BLaER1 treated with 17β-estradiol and CSF1 and Interleukin-3, amounts not matched to agents 10 nM and 100 nM (cell line): ENCODE measurements at regions not wholly inside any gene's neighbourhood (a gene's known extent, or its start where the extent isn't known, plus 50 kb on each side); places are given as distances from the start of the nearest gene placed in this dataset.

ENCODE experiments used
- H3K27ac ChIP-seq, 11 experiments: shearing (Covaris generic); formaldehyde crosslinking; 2 replicates each; pipeline ENCODE4 v1.8.1; 2022
- H3K27me3 ChIP-seq, 11 experiments: shearing (Covaris generic); formaldehyde crosslinking; 2 replicates each; pipeline ENCODE4 v1.8.1; 2022
- H3K36me3 ChIP-seq, 11 experiments: shearing (Covaris generic); formaldehyde crosslinking; 2 replicates each; pipeline ENCODE4 v1.8.1; 2022
- H3K4me1 ChIP-seq, 10 experiments: shearing (Covaris generic); formaldehyde crosslinking; 2 replicates each; pipeline ENCODE4 v1.8.1; 2022
- H3K4me2 ChIP-seq, 11 experiments: shearing (Covaris generic); formaldehyde crosslinking; 2 replicates each; pipeline ENCODE4 v1.8.1; 2022
- H3K4me3 ChIP-seq, 10 experiments: shearing (Covaris generic); formaldehyde crosslinking; 2 replicates each; pipeline ENCODE4 v1.8.1; 2022
- H3K9ac ChIP-seq, 11 experiments: shearing (Covaris generic); formaldehyde crosslinking; 2 replicates each; pipeline ENCODE4 v1.8.1; 2022
- H3K9me3 ChIP-seq, 11 experiments: shearing (Covaris generic); formaldehyde crosslinking; replicated peaks in 1 of 11; 2 replicates each; pipeline ENCODE4 v1.8.1; 2022
- H4K20me1 ChIP-seq, 11 experiments: shearing (Covaris generic); formaldehyde crosslinking; 2 replicates each; pipeline ENCODE4 v1.8.1; 2022
- Cebpa-rat ChIP-seq, 11 experiments: shearing (Covaris generic); IDR thresholded peaks; 2 replicates each; pipeline ENCODE4 v1.8.1; 2022

- H3K27me3 ChIP-seq = no peaks in the 10 kb centered on the region
- no peaks in the 10 kb centered on the region for H4K20me1 ChIP-seq
- no peak for TF ChIP-seq Cebpa-rat (IDR thresholded peaks at IDR 0.05)
- no peaks in the 10 kb centered on the region for H3K9me3 ChIP-seq
- H3K4me1 ChIP-seq = peaks cover 0 to 17% (median 3%) of the 10 kb centered on the region in 10 experiments; a peak in 10 of 20 replicates
- H3K27ac ChIP-seq = no peak overlapping the region
- H3K9ac ChIP-seq = no peak overlapping the region
- H3K36me3 ChIP-seq = no peaks in the 10 kb centered on the region
- H3K4me3 ChIP-seq = no peak overlapping the region
- no peak overlapping the region; a peak in 1 of 22 replicates for H3K4me2 ChIP-seq
Observed at GRCh38 chr2:54386585-54386984, 69.5 kb upstream of the SPTBN1 start.

GRCh38 chr2:54387059-54387991, 68.8 kb upstream of the SPTBN1 start:
- no peak overlapping the region for H3K4me3 ChIP-seq
- peaks cover 0 to 14% (median 0%) of the 10 kb centered on the region in 10 experiments; a peak in 2 of 20 replicates for H3K4me1 ChIP-seq
- H3K27ac ChIP-seq = no peak overlapping the region
- no peak overlapping the region; a peak in 1 of 22 replicates for H3K4me2 ChIP-seq
- H3K9me3 ChIP-seq = no peaks in the 10 kb centered on the region
- no peaks in the 10 kb centered on the region for H3K27me3 ChIP-seq
- H4K20me1 ChIP-seq = no peaks in the 10 kb centered on the region
- no peaks in the 10 kb centered on the region for H3K36me3 ChIP-seq
- TF ChIP-seq Cebpa-rat (IDR thresholded peaks at IDR 0.05) = no peak
- no peak overlapping the region for H3K9ac ChIP-seq

GRCh38 chr2:54388076-54388475, 68.1 kb upstream of the SPTBN1 start:
- Histone ChIP-seq H3K4me2 (no peak overlapping the region), H3K27me3 (no peaks in the 10 kb centered on the region), H3K4me1 (peaks cover 0 to 14% (median 0%) of the 10 kb centered on the region in 10 experiments; a peak in 2 of 20 replicates), H3K36me3 (no peaks in the 10 kb centered on the region), H3K9me3 (no peaks in the 10 kb centered on the region; a peak in 1 of 22 replicates), H3K4me3 (no peak overlapping the region), H3K27ac (no peak overlapping the region), H3K9ac (no peak overlapping the region), H4K20me1 (no peaks in the 10 kb centered on the region)
- no peak for TF ChIP-seq Cebpa-rat (IDR thresholded peaks at IDR 0.05)

- Histone ChIP-seq H3K9ac (no peak overlapping the region), H3K4me1 (peaks cover 0 to 17% (median 5%) of the 10 kb centered on the region in 10 experiments; a peak in 7 of 20 replicates), H3K27me3 (peaks cover 0 to 4% (median 0%) of the 10 kb centered on the region in 11 experiments; a peak in 2 of 22 replicates), H3K4me2 (no peak overlapping the region), H3K27ac (no peak overlapping the region), H3K36me3 (no peaks in the 10 kb centered on the region), H4K20me1 (no peaks in the 10 kb centered on the region), H3K4me3 (no peak overlapping the region), H3K9me3 (peaks cover 0 to 15% (median 7%) of the 10 kb centered on the region in 11 experiments; a peak in 8 of 22 replicates)
- TF ChIP-seq Cebpa-rat (IDR thresholded peaks at IDR 0.05) = no peak
Observed at GRCh38 chr2:54392555-54393324, 63.4 kb upstream of the SPTBN1 start.

GRCh38 chr2:54394392-54394791, 61.7 kb upstream of the SPTBN1 start:
- no peaks in the 10 kb centered on the region for H4K20me1 ChIP-seq
- peak overlapping the region; percentile 19 to 50 (median 38); a peak in 17 of 22 replicates for H3K4me2 ChIP-seq

DNA sequence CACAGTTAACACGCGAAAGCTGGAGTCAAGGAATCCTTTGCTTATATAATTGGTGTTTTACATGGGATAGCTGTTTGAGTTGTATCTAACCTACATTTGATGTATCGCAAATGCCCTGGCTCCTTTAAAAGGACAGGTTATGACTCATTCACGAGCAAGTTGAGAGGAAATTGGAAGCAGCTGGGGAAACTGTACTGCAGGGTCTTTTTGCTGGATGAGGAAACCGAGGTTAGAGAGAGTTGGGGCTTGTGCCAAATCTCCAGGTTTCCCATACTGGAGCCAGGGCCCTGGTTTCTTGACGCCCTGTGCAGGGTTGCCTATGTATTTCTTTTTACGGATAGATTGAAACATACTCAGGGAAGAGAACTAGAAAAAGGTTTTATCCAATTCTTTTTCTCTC, 60.0 kb upstream of the SPTBN1 start:
- Histone ChIP-seq H3K27me3 (peaks cover 0 to 32% (median 0%) of the 10 kb centered on the region in 11 experiments; a peak in 7 of 22 replicates), H4K20me1 (0 out of 22 replicates have a peak, but pooled peaks cover 0 to 11% (median 0%) of the 10 kb centered on the region in 11 experiments), H3K27ac (no peak overlapping the region), H3K36me3 (no peaks in the 10 kb centered on the region), H3K9ac (no peak overlapping the region), H3K9me3 (peaks cover 0 to 15% (median 7%) of the 10 kb centered on the region in 11 experiments; a peak in 8 of 22 replicates), H3K4me1 (peaks cover 0 to 17% (median 4%) of the 10 kb centered on the region in 10 experiments; a peak in 7 of 20 replicates), H3K4me3 (no peak overlapping the region), H3K4me2 (no peak overlapping the region)
- no peak for TF ChIP-seq Cebpa-rat (IDR thresholded peaks at IDR 0.05)

More at GRCh38 chr2:54394392-54394791, 61.7 kb upstream of the SPTBN1 start:
- Histone ChIP-seq H3K36me3 (no peaks in the 10 kb centered on the region), H3K27me3 (peaks cover 0 to 15% (median 0%) of the 10 kb centered on the region in 11 experiments; a peak in 4 of 22 replicates), H3K4me3 (no peak overlapping the region), H3K4me1 (peaks cover 0 to 17% (median 6%) of the 10 kb centered on the region in 10 experiments; a peak in 7 of 20 replicates), H3K27ac (peak overlapping the region in 7 of 11 experiments; percentile 9 to 66 (median 48); a peak in 11 of 22 replicates), H3K9ac (peak overlapping the region in 1 of 11 experiments; percentile 25; a peak in 1 of 22 replicates), H3K9me3 (peaks cover 0 to 15% (median 7%) of the 10 kb centered on the region in 11 experiments; a peak in 8 of 22 replicates)
- TF ChIP-seq Cebpa-rat (IDR thresholded peaks at IDR 0.05) = no peak

DNA sequence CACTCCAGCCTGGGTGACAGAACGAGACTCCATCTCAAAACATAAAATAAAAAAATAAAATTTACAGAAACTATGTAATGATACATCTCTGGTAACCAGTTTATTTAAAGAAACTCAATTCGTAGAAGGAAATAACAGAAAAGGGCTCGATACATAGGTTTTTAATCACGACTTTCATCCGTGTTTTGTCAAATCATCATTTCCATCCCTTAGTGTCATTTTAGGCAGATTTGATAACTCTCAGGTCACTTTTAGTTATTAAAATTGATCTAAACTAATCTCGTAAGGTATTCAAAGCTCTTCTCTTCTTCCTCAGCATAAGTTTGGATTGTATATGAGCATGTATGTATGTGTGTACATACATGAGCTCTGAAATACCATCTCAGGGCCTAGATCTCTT, 59.3 kb upstream of the SPTBN1 start:
- no peak overlapping the region for H3K4me2 ChIP-seq
- no peaks in the 10 kb centered on the region for H3K36me3 ChIP-seq
- H4K20me1 ChIP-seq = 0 out of 22 replicates have a peak, but pooled peaks cover 0 to 12% (median 0%) of the 10 kb centered on the region in 11 experiments
- H3K4me1 ChIP-seq = peaks cover 0 to 12% (median 2%) of the 10 kb centered on the region in 10 experiments; a peak in 6 of 20 replicates
- no peak overlapping the region for H3K4me3 ChIP-seq
- peaks cover 0 to 15% (median 7%) of the 10 kb centered on the region in 11 experiments; a peak in 8 of 22 replicates for H3K9me3 ChIP-seq
- no peak overlapping the region for H3K27ac ChIP-seq
- peaks cover 0 to 39% (median 0%) of the 10 kb centered on the region in 11 experiments; a peak in 7 of 22 replicates for H3K27me3 ChIP-seq
- TF ChIP-seq Cebpa-rat (IDR thresholded peaks at IDR 0.05) = no peak
- no peak overlapping the region for H3K9ac ChIP-seq

GRCh38 chr2:54397426-54397825, 58.7 kb upstream of the SPTBN1 start:
- peaks cover 0 to 45% (median 0%) of the 10 kb centered on the region in 11 experiments; a peak in 7 of 22 replicates for H3K27me3 ChIP-seq
- H3K9ac ChIP-seq = no peak overlapping the region
- peak overlapping the region in 2 of 11 experiments; percentile 5 to 32; a peak in 5 of 22 replicates for H3K4me2 ChIP-seq
- H3K27ac ChIP-seq = no peak overlapping the region
- H3K4me1 ChIP-seq = peaks cover 3 to 18% (median 5%) of the 10 kb centered on the region in 10 experiments; a peak in 17 of 20 replicates
- no peak overlapping the region for H3K4me3 ChIP-seq
- TF ChIP-seq Cebpa-rat (IDR thresholded peaks at IDR 0.05) = no peak
- H3K9me3 ChIP-seq = peaks cover 0 to 15% (median 7%) of the 10 kb centered on the region in 11 experiments; a peak in 8 of 22 replicates
- H4K20me1 ChIP-seq = 0 out of 22 replicates have a peak, but pooled peaks cover 0 to 12% (median 0%) of the 10 kb centered on the region in 11 experiments
- no peaks in the 10 kb centered on the region for H3K36me3 ChIP-seq
